OCI-LY7 (cell line): ENCODE measurements at regions not wholly inside any gene's neighbourhood (a gene's known extent, or its start where the extent isn't known, plus 50 kb on each side); places are given as distances from the start of the nearest gene placed in this dataset.

Source experiments
- BruUV-seq: library from RNA; stranded (reverse); fragments of 400-500 nt; replicated peaks from 2 replicates; lab custom pipeline; 2021; lab: Mats Ljungman, UMichigan
- CTCF ChIA-PET: fragments of 300-600 bp; sonication (Branson Sonifier 250); formaldehyde crosslinking; loops from one replicate; lab custom pipeline; 2022; ENCODE audit warnings: antibody characterized with exemption; ENCODE audit not compliant: unreplicated experiment; lab: Charles Lee
- POLR2A ChIA-PET: fragments of 300-600 bp; sonication (Branson Sonifier 250); formaldehyde crosslinking; loops from one replicate; lab custom pipeline; 2022; ENCODE audit warnings: antibody characterized with exemption; lab: Charles Lee
- DNase-seq: peaks from one replicate; pipeline ENCODE4 v3.0.0-alpha.2; 2015; ENCODE audit warnings: low spot score
- H2AFZ ChIP-seq: fragments of 200-600 bp; sonication (generic), shearing (Covaris generic); 2 replicates; pipeline ENCODE4 v1.6.1; 2014; ENCODE audit warnings: mild to moderate bottlenecking, antibody characterized with exemption, low read length, moderate library complexity
- H3K27ac ChIP-seq: fragments of 200-600 bp; sonication (generic); 2 replicates; pipeline ENCODE4 v1.5.1; 2014; ENCODE audit warnings: mixed run types, low read depth, mild to moderate bottlenecking, moderate library complexity, low read length, inconsistent platforms; ENCODE audit not compliant: poor library complexity, severe bottlenecking
- H3K36me3 ChIP-seq: fragments of 200-600 bp; sonication (generic); 2 replicates; pipeline ENCODE4 v1.6.1; 2014; ENCODE audit warnings: mild to moderate bottlenecking, antibody characterized with exemption, low read length, moderate library complexity, mixed read lengths; ENCODE audit not compliant: insufficient read depth
- H3K4me1 ChIP-seq: fragments of 200-600 bp; sonication (generic); 2 replicates; pipeline ENCODE4 v1.5.1; 2014; ENCODE audit warnings: mild to moderate bottlenecking, low read length; ENCODE audit not compliant: insufficient read depth, poor library complexity, severe bottlenecking
- H3K4me2 ChIP-seq: fragments of 200-600 bp; sonication (generic); 2 replicates; pipeline ENCODE4 v1.6.1; 2014; ENCODE audit warnings: mild to moderate bottlenecking, low read length
- H3K4me3 ChIP-seq: fragments of 200-600 bp; sonication (generic); 2 replicates; pipeline ENCODE4 v1.5.1; 2014; ENCODE audit warnings: mild to moderate bottlenecking, low read depth, low read length; ENCODE audit not compliant: poor library complexity, severe bottlenecking
- H3K79me2 ChIP-seq: fragments of 200-600 bp; sonication (generic); 2 replicates; pipeline ENCODE4 v1.6.1; 2016; ENCODE audit warnings: low read depth, mild to moderate bottlenecking, low read length, moderate library complexity, mixed read lengths; ENCODE audit not compliant: insufficient read depth
- H3K9me2 ChIP-seq: fragments of 200-600 bp; sonication (generic); 2 replicates; pipeline ENCODE4 v1.6.1; 2016; ENCODE audit warnings: mild to moderate bottlenecking, low read length, mixed read lengths; ENCODE audit not compliant: insufficient read depth
- H3K9me3 ChIP-seq: fragments of 200-600 bp; sonication (generic); 2 replicates; pipeline ENCODE4 v1.6.1; 2014; ENCODE audit warnings: mild to moderate bottlenecking, mixed run types, low read length, mixed read lengths
- H4K20me1 ChIP-seq: fragments of 200-600 bp; sonication (generic); 2 replicates; pipeline ENCODE4 v1.6.1; 2014; ENCODE audit warnings: mild to moderate bottlenecking, antibody characterized with exemption, low read length, moderate library complexity, mixed read lengths; ENCODE audit not compliant: insufficient read depth
- CTCF ChIP-seq: fragments of 200-600 bp; sonication (generic); conservative IDR thresholded peaks from 2 replicates; pipeline ENCODE4 v1.5.1; 2014; ENCODE audit warnings: mild to moderate bottlenecking, antibody characterized with exemption, low read length, moderate library complexity, mixed read lengths
- EZH2phosphoT487 ChIP-seq: fragments of 200-600 bp; sonication (generic); IDR thresholded peaks from 2 replicates; pipeline ENCODE4 v1.6.1; 2018; ENCODE audit warnings: low read depth, borderline replicate concordance, mild to moderate bottlenecking, mixed run types, antibody characterized with exemption, low read length, moderate library complexity, mixed read lengths
- intact Hi-C: fragments of 100-400 bp; cut with micrococcal nuclease; formaldehyde crosslinking; loops from one replicate; pipeline ENCODE4 v1.10.0; 2022; ENCODE audit not compliant: unreplicated experiment

GRCh38 chr12:131609762-131610161 lies 101.1 kb upstream of the SFSWAP start:
- no peaks in the 10 kb centered on the region for H3K9me2 ChIP-seq
- TF ChIP-seq EZH2phosphoT487 (no peak), CTCF (no peak)
- POLR2A ChIA-PET = no interaction called here
- CTCF ChIA-PET = no interaction called here
- H3K4me2 ChIP-seq = no peak overlapping the region
- BruUV-seq = no TSS peak
- intact Hi-C loops = loop anchor here (5.0 kb wide), 1 partner anchor 223 kb away; no protein-coding TSS in a partner anchor
- H3K4me3 ChIP-seq = no peak overlapping the region
- no peaks in the 10 kb centered on the region for H3K36me3 ChIP-seq
- DNase-seq = no peak
- H3K4me1 ChIP-seq = peaks cover 7% of the 10 kb centered on the region
- H3K9me3 ChIP-seq = no peaks in the 10 kb centered on the region
- no peaks in the 10 kb centered on the region for H3K79me2 ChIP-seq
- no peak overlapping the region for H2AFZ ChIP-seq
- no peaks in the 10 kb centered on the region for H4K20me1 ChIP-seq
- H3K27ac ChIP-seq = no peak overlapping the region

- Histone ChIP-seq H3K27ac (no peak overlapping the region), H3K4me3 (no peak overlapping the region), H3K79me2 (no peaks in the 10 kb centered on the region), H3K4me1 (peaks cover 7% of the 10 kb centered on the region), H2AFZ (no peak overlapping the region), H3K36me3 (no peaks in the 10 kb centered on the region), H3K9me3 (no peaks in the 10 kb centered on the region), H3K4me2 (no peak overlapping the region), H4K20me1 (no peaks in the 10 kb centered on the region), H3K9me2 (no peaks in the 10 kb centered on the region)
- TF ChIP-seq CTCF (no peak), EZH2phosphoT487 (no peak)
- no peak for DNase-seq
- ChIA-PET POLR2A (no interaction called here), CTCF (no interaction called here)
- intact Hi-C loops = no loop called here
- no TSS peak for BruUV-seq
Observed at GRCh38 chr12:131610181-131610580, 100.7 kb upstream of the SFSWAP start.

- Histone ChIP-seq H3K4me2 (no peak overlapping the region), H3K79me2 (no peaks in the 10 kb centered on the region), H3K9me2 (no peaks in the 10 kb centered on the region), H3K4me3 (no peak overlapping the region), H3K9me3 (no peaks in the 10 kb centered on the region), H3K4me1 (peaks cover 7% of the 10 kb centered on the region), H2AFZ (no peak overlapping the region), H3K27ac (no peak overlapping the region), H3K36me3 (no peaks in the 10 kb centered on the region), H4K20me1 (no peaks in the 10 kb centered on the region)
- no peak for TF ChIP-seq CTCF
- no peak for TF ChIP-seq EZH2phosphoT487
- DNase-seq = no peak
- no TSS peak for BruUV-seq
- CTCF ChIA-PET = no interaction called here
- intact Hi-C loops = no loop called here
- POLR2A ChIA-PET = no interaction called here
Observed at GRCh38 chr12:131610891-131611290, 100.0 kb upstream of the SFSWAP start.
